Osteoblast (primary cell): ENCODE measurements at regions not wholly inside any gene's neighbourhood (a gene's known extent, or its start where the extent isn't known, plus 50 kb on each side); places are given as distances from the start of the nearest gene placed in this dataset.

Source experiments
- DNase-seq: peaks from one replicate; pipeline ENCODE4 v3.0.0; 2011; ENCODE audit warnings: low spot score, mixed read lengths; ENCODE audit not compliant: insufficient read length; ENCODE audit errors: missing footprints
- H2AFZ ChIP-seq: 2 replicates; pipeline ENCODE4 v1.6.0; 2011; ENCODE audit warnings: mild to moderate bottlenecking, low read length
- H3K27ac ChIP-seq: 2 replicates; pipeline ENCODE4 v1.5.1; 2011; ENCODE audit warnings: mild to moderate bottlenecking, low read depth, low read length, moderate library complexity
- H3K27me3 ChIP-seq: 2 replicates; pipeline ENCODE4 v1.6.0; 2012; ENCODE audit warnings: mild to moderate bottlenecking, control low read depth, inconsistent platforms, low read length, moderate library complexity; ENCODE audit not compliant: insufficient read depth
- H3K36me3 ChIP-seq: 2 replicates; pipeline ENCODE4 v1.5.1; 2011; ENCODE audit warnings: mild to moderate bottlenecking, low read length, control low read depth, moderate library complexity; ENCODE audit not compliant: insufficient read depth
- H3K4me1 ChIP-seq: 2 replicates; pipeline ENCODE4 v1.5.1; 2011; ENCODE audit warnings: mild to moderate bottlenecking, low read length, control low read depth, moderate library complexity; ENCODE audit not compliant: insufficient read depth
- H3K4me2 ChIP-seq: 2 replicates; pipeline ENCODE4 v1.6.0; 2011; ENCODE audit warnings: mild to moderate bottlenecking, low read length; ENCODE audit not compliant: insufficient read depth
- H3K4me3 ChIP-seq: fragments of 200-600 bp; sonication (generic); 3 replicates; pipeline ENCODE4 v1.5.1; 2012; ENCODE audit warnings: mild to moderate bottlenecking, low read length, inconsistent platforms; ENCODE audit not compliant: insufficient read depth
- H3K79me2 ChIP-seq: 2 replicates; pipeline ENCODE4 v1.6.0; 2012; ENCODE audit warnings: mild to moderate bottlenecking, low read length, control low read depth, inconsistent platforms; ENCODE audit not compliant: insufficient read depth
- H3K9me3 ChIP-seq: 2 replicates; pipeline ENCODE4 v1.5.1; 2011; ENCODE audit warnings: low read depth, low read length, control low read depth
- H4K20me1 ChIP-seq: 2 replicates; pipeline ENCODE4 v1.6.0; 2012; ENCODE audit warnings: mild to moderate bottlenecking, low read length, control low read depth; ENCODE audit not compliant: insufficient read depth
- CTCF ChIP-seq: IDR thresholded peaks from 2 replicates; pipeline ENCODE4 v1.5.1; 2011; ENCODE audit warnings: mild to moderate bottlenecking, low read depth, low read length, moderate library complexity; ENCODE audit errors: extremely low read depth

GRCh38 chr14:58725226-58725625, 87.5 kb downstream of the DACT1 start:
- Histone ChIP-seq H3K79me2 (no peaks in the 10 kb centered on the region), H3K9me3 (no peaks in the 10 kb centered on the region), H3K36me3 (no peaks in the 10 kb centered on the region), H4K20me1 (no peaks in the 10 kb centered on the region), H3K27me3 (no peaks in the 10 kb centered on the region), H3K4me3 (no peak overlapping the region), H3K27ac (no peak overlapping the region), H3K4me2 (no peak overlapping the region), H2AFZ (no peak overlapping the region), H3K4me1 (peaks cover under 1% of the 10 kb centered on the region)
- no peak for DNase-seq
- no peak for TF ChIP-seq CTCF

- no peak for TF ChIP-seq CTCF
- Histone ChIP-seq H3K4me1 (peaks cover 7% of the 10 kb centered on the region), H3K9me3 (no peaks in the 10 kb centered on the region), H3K4me3 (no peak overlapping the region), H3K27me3 (no peaks in the 10 kb centered on the region), H2AFZ (no peak overlapping the region), H3K36me3 (no peaks in the 10 kb centered on the region), H3K79me2 (no peaks in the 10 kb centered on the region), H4K20me1 (no peaks in the 10 kb centered on the region), H3K4me2 (no peak overlapping the region), H3K27ac (no peak overlapping the region)
- no peak for DNase-seq
Observed at GRCh38 chr14:58725871-58726270, 88.1 kb downstream of the DACT1 start.

DNA sequence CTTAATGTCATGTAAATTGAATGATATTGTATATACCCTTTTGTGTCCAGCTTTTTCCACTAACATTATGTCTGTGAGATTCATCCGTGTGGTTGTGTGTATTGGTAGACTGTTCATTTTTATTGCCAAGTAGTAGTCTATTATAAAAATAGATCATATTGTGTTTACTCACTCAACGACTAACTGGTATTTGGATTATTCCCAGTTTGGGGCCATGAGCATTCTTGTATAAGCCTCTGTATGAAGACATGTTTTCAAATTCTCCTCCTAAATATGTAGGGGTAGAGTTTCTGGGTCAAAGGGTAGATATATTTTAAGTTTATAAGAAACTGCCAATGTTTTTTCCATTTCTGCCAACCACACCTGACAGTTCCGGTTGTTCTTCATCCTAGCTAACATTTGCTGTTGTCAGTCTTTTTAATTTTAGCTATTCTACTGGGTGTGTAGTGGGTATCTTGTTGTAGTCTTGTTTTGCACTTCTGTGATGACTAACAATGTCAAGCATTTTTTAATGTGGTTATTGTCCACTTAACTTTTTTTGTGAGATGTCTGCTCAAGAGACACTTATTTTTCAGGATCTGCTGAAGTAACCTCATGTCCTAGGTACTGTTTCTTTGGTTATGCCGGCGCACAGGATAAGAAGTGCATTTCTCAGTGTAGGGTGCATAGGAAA, 93.2 kb downstream of the DACT1 start:
- peak overlapping the region; percentile 61 for H3K4me2 ChIP-seq
- peak overlapping the region; percentile 86 for H3K27ac ChIP-seq
- no peak overlapping the region for H2AFZ ChIP-seq
- H3K36me3 ChIP-seq: no peaks in the 10 kb centered on the region
- H3K27me3 ChIP-seq: no peaks in the 10 kb centered on the region
- no peak for TF ChIP-seq CTCF
- no peaks in the 10 kb centered on the region for H4K20me1 ChIP-seq
- no peaks in the 10 kb centered on the region for H3K79me2 ChIP-seq
- H3K9me3 ChIP-seq: no peaks in the 10 kb centered on the region
- H3K4me3 ChIP-seq: peak overlapping the region; percentile 1
- H3K4me1 ChIP-seq: peaks cover 21% of the 10 kb centered on the region
- DNase-seq: no peak

DNA sequence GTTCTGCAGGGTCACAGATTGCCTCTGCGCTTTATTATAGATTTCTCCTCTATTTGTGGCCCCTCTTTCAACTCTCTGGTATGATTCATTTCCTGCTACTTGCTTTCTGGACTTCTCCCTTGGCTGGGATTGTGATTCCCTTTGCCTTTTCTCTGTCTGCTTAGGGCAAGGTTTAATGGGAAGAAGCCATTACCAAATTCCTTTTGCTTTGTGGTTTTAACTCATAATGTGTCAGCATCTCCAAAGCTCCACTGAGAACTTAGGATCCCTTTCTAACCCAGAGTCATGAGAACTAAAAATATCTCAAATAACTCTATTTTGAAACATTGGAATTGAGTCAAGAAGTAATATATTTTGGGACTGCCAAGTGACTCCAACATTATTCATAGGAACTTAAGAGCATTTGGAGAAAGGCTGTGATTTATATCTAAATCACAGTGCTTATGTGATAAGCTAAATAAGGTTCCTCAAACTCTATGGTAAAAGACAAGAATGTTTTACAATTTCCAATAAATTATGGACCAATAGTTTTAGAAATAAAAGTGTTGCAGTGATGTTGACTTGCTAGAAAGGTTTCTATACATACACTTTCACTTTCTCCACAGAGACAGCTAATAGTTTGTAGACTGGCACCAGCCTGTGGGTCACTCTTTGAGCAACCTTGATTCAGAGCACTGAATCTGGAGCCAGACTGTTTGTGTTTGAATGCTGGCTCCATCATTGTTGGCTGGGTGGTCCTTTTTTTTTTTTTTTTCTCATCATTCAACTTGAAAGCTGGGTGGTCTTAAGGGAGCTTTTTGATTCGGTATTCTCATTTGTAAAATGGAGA, 93.9 kb downstream of the DACT1 start:
- no peak for TF ChIP-seq CTCF
- peak overlapping the region; percentile 1 for H3K4me3 ChIP-seq

More for the DNA sequence above, 93.9 kb downstream of the DACT1 start:
- H3K79me2 ChIP-seq: no peaks in the 10 kb centered on the region
- H3K36me3 ChIP-seq: no peaks in the 10 kb centered on the region
- DNase-seq: peak; percentile 66
- H3K4me2 ChIP-seq: peak overlapping the region; percentile 61
- no peaks in the 10 kb centered on the region for H3K27me3 ChIP-seq
- peak overlapping the region; percentile 86 for H3K27ac ChIP-seq
- peaks cover 24% of the 10 kb centered on the region for H3K4me1 ChIP-seq
- H3K9me3 ChIP-seq: no peaks in the 10 kb centered on the region
- no peaks in the 10 kb centered on the region for H4K20me1 ChIP-seq
- H2AFZ ChIP-seq: no peak overlapping the region
